ENCODE measurements at regions not wholly inside any gene's neighbourhood (a gene's known extent, or its start where the extent isn't known, plus 50 kb on each side); places are given as distances from the start of the nearest gene placed in this dataset.

- TF ChIP-seq CTCF (IDR thresholded peaks at IDR 0.05) = no peak
- H3K4me1 Mint-ChIP-seq (ENCODE audit: low read depth) = peaks cover 60% of the 10 kb centered on the region
- peaks cover 6% of the 10 kb centered on the region; the same call in 1 of the 2 replicates for H3K36me3 Mint-ChIP-seq (ENCODE audit: low read depth)
- no peak overlapping the region for H3K4me3 Mint-ChIP-seq
- peaks cover 7% of the 10 kb centered on the region for H3K9me3 Mint-ChIP-seq
- no peak for DNase-seq
- no peaks in the 10 kb centered on the region for H3K27me3 Mint-ChIP-seq (ENCODE audit: insufficient read depth)
- H3K27ac Mint-ChIP-seq = 0 out of 2 replicates have a peak overlapping the region, but pooled peaks have one; percentile 38
Observed at GRCh38 chrX:45718676-45719075, 518.0 kb upstream of the DIPK2B start.

GRCh38 chrX:45716750-45717149, 516.1 kb upstream of the DIPK2B start:
- no peak for TF ChIP-seq CTCF (IDR thresholded peaks at IDR 0.05)
- Mint-ChIP-seq H3K27ac (peak overlapping the region; percentile 88), H3K4me1 (ENCODE audit: low read depth) (peaks cover 77% of the 10 kb centered on the region), H3K9me3 (peaks cover 7% of the 10 kb centered on the region), H3K4me3 (no peak overlapping the region), H3K27me3 (ENCODE audit: insufficient read depth) (no peaks in the 10 kb centered on the region), H3K36me3 (ENCODE audit: low read depth) (peaks cover 6% of the 10 kb centered on the region; the same call in 1 of the 2 replicates)
- DNase-seq = no peak

DNA sequence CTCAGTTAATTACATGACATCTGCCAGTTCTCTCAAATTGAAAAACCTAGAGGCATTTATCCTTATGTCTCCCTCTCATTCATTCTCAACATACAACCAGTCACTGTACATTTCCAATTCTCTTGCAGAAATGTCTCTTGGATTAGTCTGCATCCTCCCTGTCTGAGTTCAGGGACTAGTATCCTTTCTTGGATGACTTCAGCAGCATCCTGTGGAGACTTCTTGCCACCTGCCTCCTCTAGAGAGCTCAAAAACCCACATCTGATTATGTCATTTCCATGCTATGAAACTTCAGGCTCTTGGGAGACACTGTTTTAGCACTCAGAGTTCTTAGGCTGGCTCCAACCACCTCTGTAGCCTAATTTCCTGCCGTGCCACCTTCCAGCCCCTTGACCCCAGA, 515.1 kb upstream of the DIPK2B start:
- peak; percentile 41 for DNase-seq
- no peaks in the 10 kb centered on the region for H3K27me3 Mint-ChIP-seq (ENCODE audit: insufficient read depth)
- peak overlapping the region; percentile 25 for H3K4me3 Mint-ChIP-seq
- TF ChIP-seq CTCF (IDR thresholded peaks at IDR 0.05) = no peak
- H3K4me1 Mint-ChIP-seq (ENCODE audit: low read depth) = peaks cover 87% of the 10 kb centered on the region
- peaks cover 7% of the 10 kb centered on the region for H3K9me3 Mint-ChIP-seq
- peaks cover 6% of the 10 kb centered on the region; the same call in 1 of the 2 replicates for H3K36me3 Mint-ChIP-seq (ENCODE audit: low read depth)
- H3K27ac Mint-ChIP-seq = peak overlapping the region; percentile 88

DNA sequence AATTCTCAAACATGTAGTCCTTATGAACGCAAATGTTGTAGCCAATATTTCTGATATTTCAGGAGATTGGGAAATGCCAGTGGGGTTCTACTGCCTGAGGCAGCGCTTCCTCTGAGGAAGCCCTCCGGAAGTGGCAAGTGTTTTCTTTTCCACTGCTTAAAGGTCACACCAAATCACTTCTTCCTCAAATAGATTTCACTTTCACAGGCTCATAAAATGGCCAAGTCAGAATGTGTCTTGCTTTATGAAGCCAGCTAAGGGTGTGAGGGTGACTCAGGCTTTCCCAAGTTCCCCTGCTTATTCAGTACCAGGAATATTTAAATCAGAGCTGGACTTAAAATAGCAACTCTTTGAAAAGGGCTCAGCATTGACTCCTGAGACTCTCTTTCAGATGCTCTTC, 514.2 kb upstream of the DIPK2B start:
- H3K9me3 Mint-ChIP-seq = peaks cover 3% of the 10 kb centered on the region
- peaks cover 91% of the 10 kb centered on the region for H3K4me1 Mint-ChIP-seq (ENCODE audit: low read depth)
- no peak for TF ChIP-seq CTCF (IDR thresholded peaks at IDR 0.05)
- no peaks in the 10 kb centered on the region for H3K27me3 Mint-ChIP-seq (ENCODE audit: insufficient read depth)
- peaks cover 2% of the 10 kb centered on the region; the same call in 1 of the 2 replicates for H3K36me3 Mint-ChIP-seq (ENCODE audit: low read depth)
- H3K4me3 Mint-ChIP-seq = peak overlapping the region; percentile 47; the same call in 1 of the 2 replicates
- peak; percentile 71 for DNase-seq
- H3K27ac Mint-ChIP-seq = peak overlapping the region; percentile 88

DNA sequence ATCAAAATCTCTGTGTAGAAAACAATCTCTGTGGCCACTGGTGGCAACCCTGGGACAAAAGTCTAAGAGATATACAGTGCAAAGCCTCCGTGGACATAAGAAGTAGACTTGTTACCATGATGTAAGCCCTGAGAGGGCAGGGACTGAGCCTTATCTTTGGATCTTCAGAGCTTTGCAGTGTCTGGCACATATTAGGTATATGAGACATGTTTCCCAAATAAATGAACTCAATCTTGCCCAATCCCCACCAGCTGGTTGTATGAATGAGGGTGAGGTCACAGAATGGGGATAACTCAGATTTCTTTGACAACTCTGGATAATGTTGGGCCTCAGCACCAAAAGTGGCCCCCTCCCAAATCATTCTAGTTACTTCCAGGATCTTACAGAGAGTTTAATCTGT, 511.4 kb upstream of the DIPK2B start:
- Mint-ChIP-seq H3K36me3 (ENCODE audit: low read depth) (no peaks in the 10 kb centered on the region), H3K4me3 (peak overlapping the region; percentile 63; the same call in 1 of the 2 replicates), H3K27me3 (ENCODE audit: insufficient read depth) (no peaks in the 10 kb centered on the region), H3K27ac (peak overlapping the region; percentile 88), H3K9me3 (no peaks in the 10 kb centered on the region), H3K4me1 (ENCODE audit: low read depth) (peaks cover 89% of the 10 kb centered on the region)
- DNase-seq = peak; percentile 78
- TF ChIP-seq CTCF (IDR thresholded peaks at IDR 0.05) = no peak

GRCh38 chrX:45711231-45711630, 510.6 kb upstream of the DIPK2B start:
- Mint-ChIP-seq H3K27me3 (ENCODE audit: insufficient read depth) (no peaks in the 10 kb centered on the region), H3K36me3 (ENCODE audit: low read depth) (no peaks in the 10 kb centered on the region), H3K4me1 (ENCODE audit: low read depth) (peaks cover 82% of the 10 kb centered on the region), H3K4me3 (peak overlapping the region; percentile 63), H3K27ac (peak overlapping the region; percentile 88), H3K9me3 (no peaks in the 10 kb centered on the region)
- DNase-seq = peak; percentile 41
- no peak for TF ChIP-seq CTCF (IDR thresholded peaks at IDR 0.05)

Data from HFFc6 (cell line).